ENCODE measurements at regions not wholly inside any gene's neighbourhood (a gene's known extent, or its start where the extent isn't known, plus 50 kb on each side); places are given as distances from the start of the nearest gene placed in this dataset.

DNA sequence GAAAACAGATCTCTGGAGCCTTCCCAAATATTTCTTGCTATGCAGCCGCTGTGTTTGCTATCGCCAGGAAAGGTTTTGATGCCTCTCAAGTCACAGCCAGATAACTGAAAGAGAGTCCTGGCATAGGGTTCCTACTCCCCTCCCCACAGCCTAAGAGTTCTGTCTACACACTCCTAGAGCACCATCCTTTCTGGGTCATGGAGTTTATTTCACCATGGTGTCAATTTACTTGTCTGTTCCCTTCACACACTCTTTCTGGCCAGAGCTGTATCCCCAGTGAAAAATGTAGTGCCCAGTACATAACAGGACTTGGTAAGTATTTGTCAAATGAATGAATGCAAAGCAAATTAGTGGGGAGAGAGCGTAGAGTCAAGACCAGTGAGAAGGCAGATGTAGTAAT is 185.3 kb downstream of the HAUS1 start:
- H3K4me3 ChIP-seq = no peak overlapping the region
- WGBS, 5 donors = 91 to 99% (median 96%) methylated on average over 3 of the region's 3 CpGs
- H3K27ac ChIP-seq = no peak overlapping the region
- peaks cover 0 to 16% (median 4%) of the 10 kb centered on the region in 6 donors for H3K4me1 ChIP-seq
- no peaks in the 10 kb centered on the region for H3K27me3 ChIP-seq (replicated peaks in 1 of 7)
- H3K36me3 ChIP-seq = no peaks in the 10 kb centered on the region
- intact Hi-C loops (cut with DNase I; ENCODE audit: low total_unique reads) = no loop called here
- no peaks in the 10 kb centered on the region for H3K9me3 ChIP-seq
- no peak for DNase-seq
- TF ChIP-seq POLR2AphosphoS5 (IDR thresholded peaks at IDR 0.05) = no peak

- 81 to 89% (median 88%) methylated on average over 4 of the region's 4 CpGs for WGBS, 5 donors
- DNase-seq = no peak
- H3K36me3 ChIP-seq = no peaks in the 10 kb centered on the region
- intact Hi-C loops (cut with DNase I; ENCODE audit: low total_unique reads) = no loop called here
- peaks cover 0 to 16% (median 4%) of the 10 kb centered on the region in 6 donors for H3K4me1 ChIP-seq
- no peaks in the 10 kb centered on the region for H3K9me3 ChIP-seq
- no peak overlapping the region for H3K27ac ChIP-seq
- H3K4me3 ChIP-seq = no peak overlapping the region
- no peaks in the 10 kb centered on the region for H3K27me3 ChIP-seq (replicated peaks in 1 of 7)
- TF ChIP-seq POLR2A (IDR thresholded peaks at IDR 0.05) (no peak), POLR2AphosphoS5 (IDR thresholded peaks at IDR 0.05) (no peak), CTCF (IDR thresholded peaks at IDR 0.05 in 8 of 11, conservative IDR thresholded peaks at IDR 0.05 in 3 of 11) (no peak)
These were observed 185.7 kb downstream of the HAUS1 start for GRCh38 chr18:46289931-46290330.

- Histone ChIP-seq H3K9me3 (no peaks in the 10 kb centered on the region), H3K36me3 (no peaks in the 10 kb centered on the region), H3K4me3 (no peak overlapping the region), H3K4me1 (peaks cover 0 to 16% (median 4%) of the 10 kb centered on the region in 6 donors), H3K27ac (no peak overlapping the region), H3K27me3 (replicated peaks in 1 of 7) (no peaks in the 10 kb centered on the region)
- no peak for DNase-seq
- WGBS, 5 donors = 83 to 95% (median 91%) methylated on average over 8 to 9 of the region's 9 CpGs
- TF ChIP-seq POLR2A (IDR thresholded peaks at IDR 0.05) (no peak), CTCF (IDR thresholded peaks at IDR 0.05 in 8 of 11, conservative IDR thresholded peaks at IDR 0.05 in 3 of 11) (no peak), POLR2AphosphoS5 (IDR thresholded peaks at IDR 0.05) (no peak)
- intact Hi-C loops (cut with DNase I; ENCODE audit: low total_unique reads) = no loop called here
These were observed 186.3 kb downstream of the HAUS1 start for GRCh38 chr18:46290440-46291020.

GRCh38 chr18:46291149-46291548 is 187.0 kb downstream of the HAUS1 start:
- intact Hi-C loops (cut with DNase I; ENCODE audit: low total_unique reads) = no loop called here
- TF ChIP-seq CTCF (IDR thresholded peaks at IDR 0.05 in 8 of 11, conservative IDR thresholded peaks at IDR 0.05 in 3 of 11) (no peak), POLR2A (IDR thresholded peaks at IDR 0.05) (no peak), POLR2AphosphoS5 (IDR thresholded peaks at IDR 0.05) (no peak)
- no peak overlapping the region for H3K4me3 ChIP-seq
- H3K27me3 ChIP-seq (replicated peaks in 1 of 7) = no peaks in the 10 kb centered on the region
- no peaks in the 10 kb centered on the region for H3K36me3 ChIP-seq
- no peaks in the 10 kb centered on the region for H3K9me3 ChIP-seq
- 69 to 85% (median 75%) methylated on average over 4 of the region's 4 CpGs for WGBS, 5 donors
- DNase-seq = no peak
- H3K27ac ChIP-seq = no peak overlapping the region
- H3K4me1 ChIP-seq = peaks cover 0 to 16% (median 4%) of the 10 kb centered on the region in 6 donors

All from spleen (tissue), 11 donors.